ENCODE measurements at regions not wholly inside any gene's neighbourhood (a gene's known extent, or its start where the extent isn't known, plus 50 kb on each side); places are given as distances from the start of the nearest gene placed in this dataset.

DNA sequence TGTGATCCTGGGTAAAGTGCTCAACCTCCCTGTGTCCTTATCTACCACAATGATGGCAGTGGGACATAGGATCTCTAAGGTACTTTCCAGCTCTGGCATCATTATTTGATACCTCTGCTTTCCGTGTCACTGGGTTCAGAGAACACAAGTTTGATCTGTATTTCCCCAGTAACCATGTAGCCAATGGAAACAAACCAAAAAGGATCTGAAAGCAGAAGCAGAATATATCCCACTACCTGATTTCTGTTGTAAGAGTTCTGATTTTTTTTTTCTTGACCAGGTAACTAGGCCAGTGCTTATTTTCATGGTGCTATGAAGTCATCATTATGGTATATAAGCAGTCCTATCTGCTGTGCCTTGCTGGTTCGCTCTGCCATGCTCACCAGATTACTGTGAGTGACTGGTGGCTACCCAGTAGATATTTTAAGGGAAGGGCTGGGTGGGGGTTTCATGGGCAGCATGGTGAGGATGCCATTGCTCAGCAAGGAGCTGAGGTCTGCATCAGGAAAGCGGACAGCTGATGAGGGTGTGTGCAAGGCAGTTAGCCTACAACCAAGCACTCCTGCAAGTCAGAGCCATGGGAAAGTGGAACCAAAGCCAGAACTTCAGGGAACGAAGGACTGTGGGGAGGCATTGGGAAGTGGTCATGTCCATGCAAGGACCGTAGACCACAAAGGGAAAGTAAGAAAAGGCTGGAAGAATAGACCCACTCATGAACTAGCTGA is 104.9 kb upstream of the EDEM3 start:
- TF ChIP-seq, protein P1, sequence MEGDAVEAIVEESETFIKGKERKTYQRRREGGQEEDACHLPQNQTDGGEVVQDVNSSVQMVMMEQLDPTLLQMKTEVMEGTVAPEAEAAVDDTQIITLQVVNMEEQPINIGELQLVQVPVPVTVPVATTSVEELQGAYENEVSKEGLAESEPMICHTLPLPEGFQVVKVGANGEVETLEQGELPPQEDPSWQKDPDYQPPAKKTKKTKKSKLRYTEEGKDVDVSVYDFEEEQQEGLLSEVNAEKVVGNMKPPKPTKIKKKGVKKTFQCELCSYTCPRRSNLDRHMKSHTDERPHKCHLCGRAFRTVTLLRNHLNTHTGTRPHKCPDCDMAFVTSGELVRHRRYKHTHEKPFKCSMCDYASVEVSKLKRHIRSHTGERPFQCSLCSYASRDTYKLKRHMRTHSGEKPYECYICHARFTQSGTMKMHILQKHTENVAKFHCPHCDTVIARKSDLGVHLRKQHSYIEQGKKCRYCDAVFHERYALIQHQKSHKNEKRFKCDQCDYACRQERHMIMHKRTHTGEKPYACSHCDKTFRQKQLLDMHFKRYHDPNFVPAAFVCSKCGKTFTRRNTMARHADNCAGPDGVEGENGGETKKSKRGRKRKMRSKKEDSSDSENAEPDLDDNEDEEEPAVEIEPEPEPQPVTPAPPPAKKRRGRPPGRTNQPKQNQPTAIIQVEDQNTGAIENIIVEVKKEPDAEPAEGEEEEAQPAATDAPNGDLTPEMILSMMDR (IDR thresholded peaks at IDR 0.05; ENCODE audit: low read depth, low read length), result no peak
- TF ChIP-seq EZH2phosphoT487 (IDR thresholded peaks at IDR 0.05; ENCODE audit: low read depth), result no peak
